NCI-H128 (cell line): ENCODE measurements at regions not wholly inside any gene's neighbourhood (a gene's known extent, or its start where the extent isn't known, plus 50 kb on each side); places are given as distances from the start of the nearest gene placed in this dataset.
"Not testable (repeated sequence)": the region's sequence is repeated elsewhere in the genome, so short reads cannot be mapped to it uniquely, and the experiment has no call there.

Experiments
- DNase-seq: peaks from one replicate; lab custom pipeline; 2025; ENCODE audit not compliant: unreplicated experiment; lab: John Stamatoyannopoulos, UW

GRCh38 chr10:29797616-29798015 is 162.8 kb upstream of the SVIL start:
- no peak for DNase-seq

- no peak for DNase-seq
Observed at GRCh38 chr10:29795850-29796249, 161.1 kb upstream of the SVIL start.

- no peak for DNase-seq
Observed at GRCh38 chr10:29794776-29795611, 160.2 kb upstream of the SVIL start.

- DNase-seq = no peak
Observed at GRCh38 chr10:29791773-29792172, 157.0 kb upstream of the SVIL start.

GRCh38 chr10:29790207-29790606 is 155.4 kb upstream of the SVIL start:
- no peak for DNase-seq

- DNase-seq = no peak
Observed at GRCh38 chr10:29788113-29788512, 153.3 kb upstream of the SVIL start.

- no peak for DNase-seq
Observed at GRCh38 chr10:29785701-29786100, 150.9 kb upstream of the SVIL start.

GRCh38 chr10:29784175-29784773 is 149.5 kb upstream of the SVIL start:
- no peak for DNase-seq

- DNase-seq = no peak
Observed at GRCh38 chr10:29783201-29783947, 148.6 kb upstream of the SVIL start.

- DNase-seq = no peak
Observed at GRCh38 chr10:29780639-29781038, 145.9 kb upstream of the SVIL start.

GRCh38 chr10:29780096-29780495 is 145.3 kb upstream of the SVIL start:
- no peak for DNase-seq

- DNase-seq = no peak
Observed at GRCh38 chr10:29776246-29776645, 141.5 kb upstream of the SVIL start.

- DNase-seq = no peak
Observed at GRCh38 chr10:29774475-29774874, 139.7 kb upstream of the SVIL start.

- DNase-seq = no peak
Observed at GRCh38 chr10:29773675-29774091, 138.9 kb upstream of the SVIL start.

- no peak for DNase-seq
Observed at GRCh38 chr10:29772403-29772802, 137.6 kb upstream of the SVIL start.

GRCh38 chr10:29771376-29771775 is 136.6 kb upstream of the SVIL start:
- no peak for DNase-seq

GRCh38 chr10:29769277-29769676 is 134.5 kb upstream of the SVIL start:
- not testable (repeated sequence) for DNase-seq

GRCh38 chr10:29767968-29768367 is 133.2 kb upstream of the SVIL start:
- DNase-seq = no peak

- no peak for DNase-seq
Observed at GRCh38 chr10:29766753-29767152, 132.0 kb upstream of the SVIL start.

- no peak for DNase-seq
Observed at GRCh38 chr10:29765330-29765729, 130.6 kb upstream of the SVIL start.

- no peak for DNase-seq
Observed at GRCh38 chr10:29763396-29763795, 128.6 kb upstream of the SVIL start.

- DNase-seq = no peak
Observed at GRCh38 chr10:29761916-29762315, 127.1 kb upstream of the SVIL start.
